Ishikawa (cell line): ENCODE measurements at regions not wholly inside any gene's neighbourhood (a gene's known extent, or its start where the extent isn't known, plus 50 kb on each side); places are given as distances from the start of the nearest gene placed in this dataset.

Experiments used
- CEBPB ChIP-seq: IDR thresholded peaks from 2 replicates; pipeline ENCODE4 v1.6.1; 2012
- MAX ChIP-seq: IDR thresholded peaks from 2 replicates; pipeline ENCODE4 v1.6.1; 2012
- RAD21 ChIP-seq: IDR thresholded peaks from 2 replicates; pipeline ENCODE4 v1.6.1; 2012; ENCODE audit warnings: low read depth
- REST ChIP-seq: IDR thresholded peaks from 2 replicates; pipeline ENCODE4 v1.6.1; 2012; ENCODE audit warnings: low read depth, mild to moderate bottlenecking
- TAF1 ChIP-seq: IDR thresholded peaks from 2 replicates; pipeline ENCODE4 v1.6.1; 2012; ENCODE audit warnings: low read depth, mild to moderate bottlenecking

GRCh38 chr5:174281855-174282254 is 236.3 kb downstream of the NSG2 start:
- no peak for TF ChIP-seq CEBPB
- TF ChIP-seq TAF1: no peak
- TF ChIP-seq REST: no peak
- no peak for TF ChIP-seq MAX
- TF ChIP-seq RAD21: no peak
